GM12878 (cell line): ENCODE measurements at regions not wholly inside any gene's neighbourhood (a gene's known extent, or its start where the extent isn't known, plus 50 kb on each side); places are given as distances from the start of the nearest gene placed in this dataset.

Experiments used
- ATAC-seq: fragments of 200-7000 bp; cut with Tn5 transposase; 3 replicates; pipeline ENCODE4 v1.9.1; 2020; ENCODE audit warnings: mild to moderate bottlenecking, moderate library complexity
- BruUV-seq: library from RNA; stranded (reverse); fragments of 400-500 nt; replicated peaks from 2 replicates; lab custom pipeline; 2021; lab: Mats Ljungman, UMichigan
- CTCF ChIA-PET: fragments of 300-600 bp; sonication (Branson Sonifier 250); formaldehyde crosslinking; extraction: SDS; loops from one replicate; lab custom pipeline; 2021; ENCODE audit warnings: inconsistent platforms; lab: Yijun Ruan, JAX
- POLR2A ChIA-PET: fragments of 350-600 bp; formaldehyde crosslinking; extraction: SDS; loops from one replicate; lab custom pipeline; 2021; ENCODE audit warnings: inconsistent platforms; lab: Charles Lee
- RAD21 ChIA-PET: fragments of 300-600 bp; sonication (Branson Sonifier 250); formaldehyde crosslinking; loops from one replicate; lab custom pipeline; 2023; ENCODE audit warnings: antibody characterized with exemption; ENCODE audit not compliant: unreplicated experiment; lab: Charles Lee
- SMC1A ChIA-PET: fragments of 300-600 bp; sonication (Branson Sonifier 250); formaldehyde crosslinking; loops from one replicate; lab custom pipeline; 2023; ENCODE audit not compliant: unreplicated experiment, uncharacterized antibody; lab: Charles Lee
- DNase-seq: peaks from one replicate; pipeline ENCODE4 v3.0.0-alpha.2; 2011; ENCODE audit warnings: low read depth, low spot score
- FAIRE-seq: peaks from 3 replicates; lab custom pipeline; 2011; peaks lifted over from hg19 to GRCh38; lab: Jason Lieb, UNC
- H2AFZ ChIP-seq: 2 replicates; pipeline ENCODE4 v1.6.0; 2011; ENCODE audit warnings: low read depth, low read length, control low read depth; ENCODE audit not compliant: control insufficient read depth
- H3K27ac ChIP-seq: 2 replicates; pipeline ENCODE4 v1.5.1; 2011; ENCODE audit warnings: control low read depth; ENCODE audit not compliant: control insufficient read depth, insufficient read depth
- H3K27me3 ChIP-seq, 2 experiments: replicated peaks in 1 of 2; 2 replicates each; pipeline versions ENCODE4 v1.6.0 to v1.6.1; 2011; ENCODE audit warnings: low read length in 1 of 2; ENCODE audit not compliant: control insufficient read depth in 2 of 2, insufficient read depth in 2 of 2
- H3K36me3 ChIP-seq, 2 experiments: 2 replicates each; pipeline ENCODE4 v1.5.1; 2011; ENCODE audit warnings: low read length in 1 of 2; ENCODE audit not compliant: control insufficient read depth in 2 of 2, insufficient read depth in 2 of 2
- H3K4me1 ChIP-seq: 2 replicates; pipeline ENCODE4 v1.6.1; 2011; ENCODE audit warnings: mild to moderate bottlenecking, low read length, moderate library complexity, mixed read lengths; ENCODE audit not compliant: control insufficient read depth, insufficient read depth
- H3K4me2 ChIP-seq: 2 replicates; pipeline ENCODE4 v1.6.0; 2011; ENCODE audit warnings: control low read depth; ENCODE audit not compliant: control insufficient read depth, insufficient read depth
- H3K4me3 ChIP-seq: fragments of 200-600 bp; sonication (generic); 2 replicates; pipeline ENCODE4 v1.5.1; 2016
- H3K79me2 ChIP-seq: 2 replicates; pipeline ENCODE4 v1.6.0; 2011; ENCODE audit warnings: low read length; ENCODE audit not compliant: control insufficient read depth, insufficient read depth
- H3K9ac ChIP-seq: 2 replicates; pipeline ENCODE4 v1.8.0; 2011; ENCODE audit warnings: low read length, control low read depth, mixed read lengths; ENCODE audit not compliant: control insufficient read depth, insufficient read depth
- H3K9me3 ChIP-seq: replicated peaks from 3 replicates; pipeline ENCODE4 v1.5.1; 2011; ENCODE audit warnings: mild to moderate bottlenecking, low read length; ENCODE audit not compliant: control insufficient read depth, insufficient read depth
- H4K20me1 ChIP-seq: 2 replicates; pipeline ENCODE4 v1.6.0; 2011; ENCODE audit not compliant: control insufficient read depth, insufficient read depth
- ATF2 ChIP-seq: IDR thresholded peaks from 2 replicates; pipeline ENCODE4 v1.6.1; 2012; ENCODE audit warnings: low read length, inconsistent platforms
- BACH1 ChIP-seq: fragments of 450-650 bp; IDR thresholded peaks from 2 replicates; pipeline ENCODE4 v1.6.1; 2017; ENCODE audit warnings: mild to moderate bottlenecking, borderline replicate concordance
- CHD4 ChIP-seq: fragments of 200-600 bp; sonication (generic); IDR thresholded peaks from 2 replicates; pipeline ENCODE4 v1.6.1; 2016; ENCODE audit warnings: mild to moderate bottlenecking
- EED ChIP-seq: sonication (generic); IDR thresholded peaks from 2 replicates; pipeline ENCODE4 v1.6.1; 2016; ENCODE audit warnings: antibody characterized with exemption, low read depth
- HDAC6 ChIP-seq: fragments of 200-600 bp; sonication (generic); IDR thresholded peaks from one replicate; pipeline ENCODE4 v1.8.0; 2017; ENCODE audit warnings: antibody characterized with exemption; ENCODE audit not compliant: unreplicated experiment
- NFIC ChIP-seq: IDR thresholded peaks from 2 replicates; pipeline ENCODE4 v1.6.1; 2012; ENCODE audit warnings: low read depth, mild to moderate bottlenecking, inconsistent platforms, low read length, moderate library complexity
- PML ChIP-seq: IDR thresholded peaks from 2 replicates; pipeline ENCODE4 v1.6.1; 2012; ENCODE audit warnings: low read length, inconsistent platforms
- POLR2A ChIP-seq: IDR thresholded peaks from 2 replicates; pipeline ENCODE4 v1.6.1; 2011; ENCODE audit warnings: low read depth, mild to moderate bottlenecking, low read length
- RAD21 ChIP-seq: IDR thresholded peaks from 2 replicates; pipeline ENCODE4 v1.6.1; 2011; ENCODE audit warnings: mild to moderate bottlenecking, low read depth, low read length, moderate library complexity; ENCODE audit not compliant: insufficient read depth
- RB1 ChIP-seq: fragments of 450-650 bp; formaldehyde crosslinking; IDR thresholded peaks from 2 replicates; pipeline ENCODE4 v1.6.1; 2017; ENCODE audit warnings: mild to moderate bottlenecking, borderline replicate concordance
- RFX5 ChIP-seq: IDR thresholded peaks from 2 replicates; pipeline ENCODE4 v1.6.1; 2011; ENCODE audit warnings: low read depth, low read length, improper control_type of control experiment
- RUNX3 ChIP-seq: IDR thresholded peaks from 2 replicates; pipeline ENCODE4 v1.6.1; 2012; ENCODE audit warnings: low read length, inconsistent platforms
- STAT3 ChIP-seq: IDR thresholded peaks from 2 replicates; pipeline ENCODE4 v1.6.1; 2011; ENCODE audit warnings: low read depth, low read length, improper control_type of control experiment
- TARDBP ChIP-seq: IDR thresholded peaks from 2 replicates; pipeline ENCODE4 v1.6.1; 2016; ENCODE audit warnings: borderline replicate concordance
- ZBED1 ChIP-seq: IDR thresholded peaks from 2 replicates; pipeline ENCODE4 v1.6.1; 2016; ENCODE audit warnings: borderline replicate concordance
- ZNF207 ChIP-seq: fragments of 450-650 bp; IDR thresholded peaks from 2 replicates; pipeline ENCODE4 v1.6.1; 2014; ENCODE audit warnings: antibody characterized with exemption, mild to moderate bottlenecking, borderline replicate concordance
- ZNF24 ChIP-seq: fragments of 450-650 bp; IDR thresholded peaks from 2 replicates; pipeline ENCODE4 v1.6.1; 2017; ENCODE audit warnings: antibody characterized with exemption, mild to moderate bottlenecking
- WGBS: methylation state at CpG from one replicate; pipeline ENCODE4 v1.1.6; 2016; ENCODE audit warnings: low lambda C conversion rate; ENCODE audit not compliant: insufficient replicate concordance, insufficient coverage; ENCODE audit errors: missing lambda C conversion rate; 5-methylcytosine and 5-hydroxymethylcytosine counted together
- in situ Hi-C: fragments of 300-500 bp; cut with MboI; formaldehyde crosslinking; loops from 9 replicates; pipeline ENCODE4 v1.14.3; 2018; ENCODE audit warnings: mixed read lengths
- intact Hi-C: fragments of 100-400 bp; cut with micrococcal nuclease; formaldehyde crosslinking; loops from one replicate; pipeline ENCODE4 v1.14.2; 2022; ENCODE audit not compliant: unreplicated experiment
- TF ChIP-seq, protein P1 (sequence below): IDR thresholded peaks from 2 replicates; pipeline ENCODE4 v1.6.1; 2011; ENCODE audit warnings: low read depth, mild to moderate bottlenecking, low read length, moderate library complexity, borderline replicate concordance; ENCODE audit errors: extremely low read depth
- TF ChIP-seq, protein P2 (sequence below): fragments of 450-650 bp; IDR thresholded peaks from 2 replicates; pipeline ENCODE4 v1.6.1; 2017; ENCODE audit warnings: mild to moderate bottlenecking, moderate library complexity

DNA sequence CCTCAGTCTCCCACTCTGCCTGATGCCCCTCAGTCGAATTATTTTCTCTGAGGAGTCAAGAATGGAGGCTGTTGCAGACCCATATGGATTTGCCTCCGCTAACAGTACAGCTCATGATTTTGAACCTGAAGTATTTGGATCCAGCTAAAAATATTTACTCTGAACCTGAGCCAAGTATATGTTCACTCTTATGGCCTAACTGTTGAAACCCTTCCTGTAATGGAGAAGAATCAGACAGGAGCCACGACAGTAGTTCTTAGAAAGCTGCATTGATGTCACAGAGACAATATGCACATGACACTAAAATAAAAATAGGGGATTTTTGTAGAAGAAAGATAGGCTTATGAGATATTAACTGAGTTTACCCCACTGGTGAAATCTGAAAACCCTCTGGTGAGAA is 1128.3 kb upstream of the FLRT2 start:
- RAD21 ChIA-PET = no interaction called here
- in situ Hi-C loops (no loop called here), intact Hi-C loops (no loop called here)
- Histone ChIP-seq H4K20me1 (no peaks in the 10 kb centered on the region), H3K9me3 (no peaks in the 10 kb centered on the region), H3K4me2 (no peak overlapping the region), H3K4me3 (no peak overlapping the region), H3K27me3 (no peaks in the 10 kb centered on the region), H3K27ac (no peak overlapping the region), H3K79me2 (no peaks in the 10 kb centered on the region), H3K4me1 (no peaks in the 10 kb centered on the region), H2AFZ (no peak overlapping the region), H3K9ac (no peak overlapping the region), H3K36me3 (no peaks in the 10 kb centered on the region)
- DNase-seq (no peak), ATAC-seq (no peak), FAIRE-seq (no peak)
- CTCF ChIA-PET = no interaction called here
- TF ChIP-seq EED = no peak
- TF ChIP-seq BACH1 = no peak
- no peak for TF ChIP-seq RAD21
- no peak for TF ChIP-seq ZBED1
- no peak for TF ChIP-seq RB1
- TF ChIP-seq HDAC6 = no peak
- TF ChIP-seq CHD4 = no peak
- TF ChIP-seq RUNX3 = no peak
- TF ChIP-seq, protein P1, sequence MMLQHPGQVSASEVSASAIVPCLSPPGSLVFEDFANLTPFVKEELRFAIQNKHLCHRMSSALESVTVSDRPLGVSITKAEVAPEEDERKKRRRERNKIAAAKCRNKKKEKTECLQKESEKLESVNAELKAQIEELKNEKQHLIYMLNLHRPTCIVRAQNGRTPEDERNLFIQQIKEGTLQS = no peak
- TF ChIP-seq NFIC = no peak
- no peak for TF ChIP-seq STAT3
- TF ChIP-seq ATF2 = no peak
- TF ChIP-seq, protein P2, sequence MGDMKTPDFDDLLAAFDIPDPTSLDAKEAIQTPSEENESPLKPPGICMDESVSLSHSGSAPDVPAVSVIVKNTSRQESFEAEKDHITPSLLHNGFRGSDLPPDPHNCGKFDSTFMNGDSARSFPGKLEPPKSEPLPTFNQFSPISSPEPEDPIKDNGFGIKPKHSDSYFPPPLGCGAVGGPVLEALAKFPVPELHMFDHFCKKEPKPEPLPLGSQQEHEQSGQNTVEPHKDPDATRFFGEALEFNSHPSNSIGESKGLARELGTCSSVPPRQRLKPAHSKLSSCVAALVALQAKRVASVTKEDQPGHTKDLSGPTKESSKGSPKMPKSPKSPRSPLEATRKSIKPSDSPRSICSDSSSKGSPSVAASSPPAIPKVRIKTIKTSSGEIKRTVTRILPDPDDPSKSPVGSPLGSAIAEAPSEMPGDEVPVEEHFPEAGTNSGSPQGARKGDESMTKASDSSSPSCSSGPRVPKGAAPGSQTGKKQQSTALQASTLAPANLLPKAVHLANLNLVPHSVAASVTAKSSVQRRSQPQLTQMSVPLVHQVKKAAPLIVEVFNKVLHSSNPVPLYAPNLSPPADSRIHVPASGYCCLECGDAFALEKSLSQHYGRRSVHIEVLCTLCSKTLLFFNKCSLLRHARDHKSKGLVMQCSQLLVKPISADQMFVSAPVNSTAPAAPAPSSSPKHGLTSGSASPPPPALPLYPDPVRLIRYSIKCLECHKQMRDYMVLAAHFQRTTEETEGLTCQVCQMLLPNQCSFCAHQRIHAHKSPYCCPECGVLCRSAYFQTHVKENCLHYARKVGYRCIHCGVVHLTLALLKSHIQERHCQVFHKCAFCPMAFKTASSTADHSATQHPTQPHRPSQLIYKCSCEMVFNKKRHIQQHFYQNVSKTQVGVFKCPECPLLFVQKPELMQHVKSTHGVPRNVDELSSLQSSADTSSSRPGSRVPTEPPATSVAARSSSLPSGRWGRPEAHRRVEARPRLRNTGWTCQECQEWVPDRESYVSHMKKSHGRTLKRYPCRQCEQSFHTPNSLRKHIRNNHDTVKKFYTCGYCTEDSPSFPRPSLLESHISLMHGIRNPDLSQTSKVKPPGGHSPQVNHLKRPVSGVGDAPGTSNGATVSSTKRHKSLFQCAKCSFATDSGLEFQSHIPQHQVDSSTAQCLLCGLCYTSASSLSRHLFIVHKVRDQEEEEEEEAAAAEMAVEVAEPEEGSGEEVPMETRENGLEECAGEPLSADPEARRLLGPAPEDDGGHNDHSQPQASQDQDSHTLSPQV = no peak
- no peak for TF ChIP-seq RFX5
- TF ChIP-seq ZNF207 = no peak
- no peak for TF ChIP-seq ZNF24
- TF ChIP-seq POLR2A = no peak
- TF ChIP-seq PML = no peak
- TF ChIP-seq TARDBP = no peak
- POLR2A ChIA-PET = no interaction called here
- SMC1A ChIA-PET = no interaction called here
- WGBS = 24% methylated on average over 3 of the region's 3 CpGs
- no TSS peak for BruUV-seq
